ENCODE measurements at regions not wholly inside any gene's neighbourhood (a gene's known extent, or its start where the extent isn't known, plus 50 kb on each side); places are given as distances from the start of the nearest gene placed in this dataset.

DNA sequence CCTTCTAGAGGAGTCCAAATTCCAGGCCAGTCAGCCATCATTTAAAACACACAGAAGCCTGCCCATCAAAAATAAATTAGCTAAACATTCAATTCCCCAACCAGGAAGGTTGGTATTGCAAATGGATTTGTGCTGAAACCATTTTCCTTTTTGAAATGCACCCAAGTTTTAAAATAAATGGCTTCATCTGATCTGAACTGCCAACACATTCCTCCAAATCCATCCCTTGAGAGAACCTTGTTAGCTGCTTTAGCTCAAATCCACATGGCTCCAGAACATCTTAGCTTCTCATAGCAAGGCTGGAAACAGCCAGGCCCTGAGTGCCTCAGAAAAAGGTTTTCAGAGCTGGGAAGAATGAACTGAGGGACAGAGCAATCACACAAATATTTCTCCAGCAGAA, 306.3 kb downstream of the FZD1 start:
- no peak overlapping the region for H3K4me3 ChIP-seq
- no peak overlapping the region for H3K9ac ChIP-seq (ENCODE audit: insufficient read depth in 1 of 2, low read depth in 2 of 2, low read length in 2 of 2)
- no peaks in the 10 kb centered on the region for H3K79me2 ChIP-seq (ENCODE audit: control insufficient read depth, insufficient read depth, low read length)
- no peaks in the 10 kb centered on the region for H3K9me1 ChIP-seq (ENCODE audit: control insufficient read depth, insufficient read depth, low read length)
- DNase-seq (ENCODE audit: extremely low read depth in 1 of 4, low spot score in 3 of 4): no peak
- no peak for FAIRE-seq
- peaks cover 0 to 10% of the 10 kb centered on the region in 2 experiments; a peak in 2 of 5 replicates for H3K27me3 ChIP-seq (ENCODE audit: control insufficient read depth in 2 of 2, insufficient read depth in 2 of 2, low read length in 2 of 2)
- CTCF ChIA-PET (ENCODE audit: low intra/inter-chr PET ratio): no interaction called here
- no peak overlapping the region for H3K4me2 ChIP-seq (ENCODE audit: insufficient read depth, low read length)
- intact Hi-C loops (cut with micrococcal nuclease): no loop called here
- no peaks in the 10 kb centered on the region; a peak in 3 of 5 replicates for H3K4me1 ChIP-seq (replicated peaks in 1 of 2; ENCODE audit: control insufficient read depth in 2 of 2, insufficient read depth in 2 of 2, low read length in 2 of 2)
- no peak overlapping the region for H3K27ac ChIP-seq (ENCODE audit: extremely low read depth, low read depth, low read length)
- TF ChIP-seq RFX7 (CRISPR knock-in tag; IDR thresholded peaks at IDR 0.05) (no peak), RBM17 (IDR thresholded peaks at IDR 0.05; ENCODE audit: borderline replicate concordance, low read depth, low read length) (no peak), ZKSCAN8 (CRISPR knock-in tag; IDR thresholded peaks at IDR 0.05) (no peak), MBD2 (IDR thresholded peaks at IDR 0.05; ENCODE audit: borderline replicate concordance, low read depth) (no peak), CREM (IDR thresholded peaks at IDR 0.05; ENCODE audit: low read depth) (no peak), ELF4 (CRISPR knock-in tag; IDR thresholded peaks at IDR 0.05) (no peak), THRAP3 (IDR thresholded peaks at IDR 0.05; ENCODE audit: borderline replicate concordance) (no peak), NCOA6 (IDR thresholded peaks at IDR 0.05) (no peak), ZBTB1 (CRISPR knock-in tag; IDR thresholded peaks at IDR 0.05; ENCODE audit: borderline replicate concordance, low read depth) (no peak), YBX1 (IDR thresholded peaks at IDR 0.05) (no peak), GATAD2A (IDR thresholded peaks at IDR 0.05) (no peak)
- no peak for ATAC-seq
- H3K36me3 ChIP-seq (ENCODE audit: control insufficient read depth, insufficient read depth, low read length): no peaks in the 10 kb centered on the region
- no TSS peak for BruUV-seq (replicated peaks)
- no peak overlapping the region for H2AFZ ChIP-seq (ENCODE audit: low read depth, low read length)
- POLR2A ChIA-PET: no interaction called here
- in situ Hi-C loops (cut with MboI): no loop called here
- no peaks in the 10 kb centered on the region for H4K20me1 ChIP-seq (replicated peaks; ENCODE audit: control insufficient read depth, insufficient read depth, low read length)
- H3K9me3 ChIP-seq (replicated peaks; ENCODE audit: control insufficient read depth, insufficient read depth, low read depth, low read length): no peaks in the 10 kb centered on the region
